Left ventricle myocardium inferior (tissue), 1 donor: ENCODE measurements at regions not wholly inside any gene's neighbourhood (a gene's known extent, or its start where the extent isn't known, plus 50 kb on each side); places are given as distances from the start of the nearest gene placed in this dataset.

Source experiments
- DNase-seq: peaks from one replicate; pipeline ENCODE4 v3.0.0-alpha.2; 2020
- H3K27ac ChIP-seq: fragments of 200-600 bp; replicated peaks from 2 replicates; pipeline ENCODE4 v1.8.0; 2021
- H3K27me3 ChIP-seq: fragments of 200-600 bp; 2 replicates; pipeline ENCODE4 v1.8.0; 2021; ENCODE audit warnings: low read depth
- H3K36me3 ChIP-seq: fragments of 200-600 bp; 2 replicates; pipeline ENCODE4 v1.8.0; 2021
- H3K4me1 ChIP-seq: fragments of 200-600 bp; 2 replicates; pipeline ENCODE4 v1.8.0; 2021
- H3K4me3 ChIP-seq: fragments of 200-600 bp; 2 replicates; pipeline ENCODE4 v1.8.0; 2021; ENCODE audit warnings: mild to moderate bottlenecking, moderate library complexity
- H3K9me3 ChIP-seq: fragments of 200-600 bp; replicated peaks from 2 replicates; pipeline ENCODE4 v1.8.0; 2021
- intact Hi-C: fragments of 100-400 bp; cut with micrococcal nuclease; formaldehyde crosslinking; loops from one replicate; pipeline ENCODE4 v1.11.0; 2022
- TF ChIP-seq, protein P1 (sequence below): fragments of 200-600 bp; IDR thresholded peaks from 2 replicates; pipeline ENCODE4 v1.8.0; 2021; ENCODE audit warnings: antibody characterized with exemption, mild to moderate bottlenecking, borderline replicate concordance
- donor health status: DM: no; HTN: yes; CAD: no; lungs with severe emphysema.

DNA sequence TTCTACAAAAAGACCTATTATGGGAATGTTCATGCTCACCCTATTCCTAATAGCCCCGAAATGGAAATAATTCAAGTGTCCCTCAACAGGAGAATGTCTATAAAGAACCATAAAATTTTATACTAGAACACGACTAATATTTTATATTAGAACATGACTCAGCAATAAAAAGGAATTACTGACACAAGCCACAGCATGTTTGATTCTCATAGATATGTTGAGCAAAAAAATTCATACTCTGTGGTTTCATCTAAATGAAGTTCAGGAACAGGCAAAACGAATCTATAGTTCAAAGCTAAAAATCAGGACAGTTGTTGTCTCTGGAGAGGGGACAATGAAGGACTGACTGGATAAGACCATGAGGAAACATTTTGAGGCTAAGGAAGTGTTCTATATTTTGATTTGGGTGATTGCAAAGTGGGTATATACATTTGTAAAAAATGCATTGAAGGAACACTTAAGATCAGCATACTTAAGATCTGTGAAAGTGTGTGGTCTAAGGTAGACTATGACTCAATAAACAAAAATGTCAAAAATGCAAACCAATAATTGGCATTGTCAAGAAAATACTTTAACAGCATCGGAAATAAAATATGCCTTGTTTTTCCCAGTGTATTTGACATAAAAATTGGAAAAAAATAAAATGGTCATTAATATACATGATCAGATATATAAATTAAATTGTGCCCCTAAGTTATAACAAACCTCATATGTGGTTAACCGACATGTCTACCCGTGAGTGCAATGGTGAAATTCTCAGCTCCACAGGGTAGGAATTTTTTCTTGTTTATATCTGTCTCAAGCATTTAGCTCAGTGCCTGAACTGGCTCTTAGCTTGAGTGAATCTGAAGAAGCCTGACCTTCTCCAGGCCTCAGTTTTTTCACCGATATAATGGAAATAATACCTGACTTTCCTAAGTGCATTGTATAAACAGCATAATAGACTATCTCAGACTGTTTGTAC, 124.9 kb upstream of the CTTNBP2 start:
- no peaks in the 10 kb centered on the region for H3K4me1 ChIP-seq

DNA sequence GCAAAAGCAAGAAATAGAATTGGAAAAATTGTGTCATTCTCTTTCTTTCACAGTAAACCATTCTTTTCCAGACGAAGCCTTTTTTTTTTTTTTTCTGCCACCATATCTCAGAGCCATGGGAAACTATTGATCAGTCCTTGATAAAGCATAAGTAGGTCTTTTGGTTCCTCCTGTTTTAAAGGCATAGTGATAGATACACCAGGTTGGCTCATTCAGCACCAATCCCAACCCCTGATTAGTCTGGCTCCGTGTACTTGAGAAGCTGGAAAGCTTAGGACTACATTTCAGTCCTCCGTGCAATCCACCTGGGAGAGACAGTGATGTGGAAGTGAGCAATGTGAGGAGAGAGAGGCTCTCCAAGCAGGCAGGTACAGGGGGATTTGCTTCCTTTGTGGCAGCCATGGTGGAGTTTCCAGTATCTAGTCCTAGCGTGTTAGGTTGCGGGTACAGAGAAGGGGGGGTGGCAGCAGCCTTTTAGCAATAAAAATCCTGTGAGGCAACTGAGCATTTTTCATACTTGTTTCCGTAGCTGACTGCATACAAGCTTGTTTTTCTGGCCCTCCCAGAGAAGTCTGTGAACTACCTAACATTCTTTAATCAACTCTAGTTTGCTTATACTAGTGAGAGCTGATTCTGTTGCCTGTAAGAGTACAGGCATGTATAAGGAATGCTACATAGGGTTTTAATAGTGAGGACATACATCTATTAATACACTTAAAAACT, 127.4 kb upstream of the CTTNBP2 start:
- Histone ChIP-seq H3K27ac (no peak overlapping the region), H3K9me3 (no peaks in the 10 kb centered on the region), H3K36me3 (no peaks in the 10 kb centered on the region), H3K4me3 (no peak overlapping the region), H3K4me1 (no peaks in the 10 kb centered on the region), H3K27me3 (peaks cover 9% of the 10 kb centered on the region)
- intact Hi-C loops, result no loop called here
- TF ChIP-seq, protein P1, sequence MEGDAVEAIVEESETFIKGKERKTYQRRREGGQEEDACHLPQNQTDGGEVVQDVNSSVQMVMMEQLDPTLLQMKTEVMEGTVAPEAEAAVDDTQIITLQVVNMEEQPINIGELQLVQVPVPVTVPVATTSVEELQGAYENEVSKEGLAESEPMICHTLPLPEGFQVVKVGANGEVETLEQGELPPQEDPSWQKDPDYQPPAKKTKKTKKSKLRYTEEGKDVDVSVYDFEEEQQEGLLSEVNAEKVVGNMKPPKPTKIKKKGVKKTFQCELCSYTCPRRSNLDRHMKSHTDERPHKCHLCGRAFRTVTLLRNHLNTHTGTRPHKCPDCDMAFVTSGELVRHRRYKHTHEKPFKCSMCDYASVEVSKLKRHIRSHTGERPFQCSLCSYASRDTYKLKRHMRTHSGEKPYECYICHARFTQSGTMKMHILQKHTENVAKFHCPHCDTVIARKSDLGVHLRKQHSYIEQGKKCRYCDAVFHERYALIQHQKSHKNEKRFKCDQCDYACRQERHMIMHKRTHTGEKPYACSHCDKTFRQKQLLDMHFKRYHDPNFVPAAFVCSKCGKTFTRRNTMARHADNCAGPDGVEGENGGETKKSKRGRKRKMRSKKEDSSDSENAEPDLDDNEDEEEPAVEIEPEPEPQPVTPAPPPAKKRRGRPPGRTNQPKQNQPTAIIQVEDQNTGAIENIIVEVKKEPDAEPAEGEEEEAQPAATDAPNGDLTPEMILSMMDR, result no peak
- DNase-seq, result no peak

More for the DNA sequence above, 124.9 kb upstream of the CTTNBP2 start:
- Histone ChIP-seq H3K4me3 (no peak overlapping the region), H3K27me3 (no peaks in the 10 kb centered on the region), H3K9me3 (no peaks in the 10 kb centered on the region), H3K27ac (no peak overlapping the region), H3K36me3 (no peaks in the 10 kb centered on the region)
- intact Hi-C loops, result no loop called here
- DNase-seq, result no peak
- TF ChIP-seq, protein P1, result no peak

DNA sequence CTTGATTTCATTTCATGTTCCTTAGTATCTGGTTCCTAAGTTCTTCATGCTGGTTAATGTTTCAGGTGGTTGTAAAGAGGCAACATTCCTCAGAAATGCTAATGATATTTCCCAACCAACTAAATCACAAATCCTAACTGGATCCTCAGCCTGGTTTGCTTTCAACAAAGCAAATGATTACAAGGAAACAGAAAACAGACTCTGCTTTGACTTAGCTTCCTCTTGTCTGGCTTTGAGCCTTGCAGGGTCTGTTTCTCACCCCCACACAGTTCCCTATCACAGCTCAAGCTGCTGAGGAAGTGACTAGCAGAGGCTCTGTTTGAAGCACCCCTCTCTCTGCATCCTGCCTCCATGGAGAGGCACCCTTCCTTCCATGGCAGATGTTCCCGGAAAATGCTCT, 130.2 kb upstream of the CTTNBP2 start:
- TF ChIP-seq, protein P1, result no peak

GRCh38 chr7:118005026-118005425, 131.8 kb upstream of the CTTNBP2 start:
- intact Hi-C loops, result no loop called here
- Histone ChIP-seq H3K36me3 (no peaks in the 10 kb centered on the region), H3K4me3 (no peak overlapping the region), H3K4me1 (no peaks in the 10 kb centered on the region), H3K27ac (no peak overlapping the region), H3K9me3 (peaks cover 6% of the 10 kb centered on the region), H3K27me3 (peaks cover 9% of the 10 kb centered on the region)
- TF ChIP-seq, protein P1, result no peak
- DNase-seq, result no peak

More for the DNA sequence above, 130.2 kb upstream of the CTTNBP2 start:
- Histone ChIP-seq H3K27ac (no peak overlapping the region), H3K27me3 (peaks cover 9% of the 10 kb centered on the region), H3K4me1 (no peaks in the 10 kb centered on the region), H3K36me3 (no peaks in the 10 kb centered on the region), H3K9me3 (peaks cover 6% of the 10 kb centered on the region), H3K4me3 (no peak overlapping the region)
- intact Hi-C loops, result no loop called here
- no peak for DNase-seq

GRCh38 chr7:118006979-118007378, 133.7 kb upstream of the CTTNBP2 start:
- intact Hi-C loops, result no loop called here
- H3K27ac ChIP-seq, result no peak overlapping the region

More at GRCh38 chr7:118006979-118007378, 133.7 kb upstream of the CTTNBP2 start:
- peaks cover 6% of the 10 kb centered on the region for H3K9me3 ChIP-seq
- H3K4me3 ChIP-seq, result no peak overlapping the region
- H3K36me3 ChIP-seq, result no peaks in the 10 kb centered on the region
- peaks cover 9% of the 10 kb centered on the region for H3K27me3 ChIP-seq
- TF ChIP-seq, protein P1, result no peak
- no peaks in the 10 kb centered on the region for H3K4me1 ChIP-seq
- DNase-seq, result no peak
